Activated CD4-positive, alpha-beta T cell treated with anti-CD3 and anti-CD28 coated beads for 24 hours (primary cell): ENCODE measurements at regions not wholly inside any gene's neighbourhood (a gene's known extent, or its start where the extent isn't known, plus 50 kb on each side); places are given as distances from the start of the nearest gene placed in this dataset.

Experiments
- DNase-seq, 2 donors: peaks; one replicate each; pipeline ENCODE4 v3.0.0-alpha.2; 2020; ENCODE audit warnings: low read depth in 2 of 2

- no peak for DNase-seq
Measured at GRCh38 chr3:36192901-36193300, 187.4 kb upstream of the STAC start.

GRCh38 chr3:36193448-36193847 is 186.9 kb upstream of the STAC start:
- DNase-seq: no peak

- no peak for DNase-seq
Measured at GRCh38 chr3:36196058-36196457, 184.2 kb upstream of the STAC start.

- no peak for DNase-seq
Measured at GRCh38 chr3:36197151-36197550, 183.2 kb upstream of the STAC start.

- no peak for DNase-seq
Measured at GRCh38 chr3:36201546-36201945, 178.8 kb upstream of the STAC start.

- no peak for DNase-seq
Measured at GRCh38 chr3:36206956-36207580, 173.2 kb upstream of the STAC start.

- DNase-seq: no peak
Measured at GRCh38 chr3:36210840-36211651, 169.3 kb upstream of the STAC start.

- no peak for DNase-seq
Measured at GRCh38 chr3:36211652-36211999, 168.7 kb upstream of the STAC start.

GRCh38 chr3:36212251-36212650 is 168.1 kb upstream of the STAC start:
- no peak for DNase-seq

- DNase-seq: no peak
Measured at GRCh38 chr3:36214460-36214859, 165.8 kb upstream of the STAC start.

- no peak for DNase-seq
Measured at GRCh38 chr3:36215241-36215640, 165.1 kb upstream of the STAC start.

GRCh38 chr3:36219398-36219797 is 160.9 kb upstream of the STAC start:
- no peak for DNase-seq

GRCh38 chr3:36220173-36220572 is 160.1 kb upstream of the STAC start:
- DNase-seq: no peak

GRCh38 chr3:36221975-36222374 is 158.3 kb upstream of the STAC start:
- DNase-seq: no peak

GRCh38 chr3:36227980-36228379 is 152.3 kb upstream of the STAC start:
- DNase-seq: no peak

GRCh38 chr3:36229496-36229895 is 150.8 kb upstream of the STAC start:
- no peak for DNase-seq

GRCh38 chr3:36232797-36233489 is 147.4 kb upstream of the STAC start:
- DNase-seq: no peak

- no peak for DNase-seq
Measured at GRCh38 chr3:36244728-36245127, 135.6 kb upstream of the STAC start.

GRCh38 chr3:36248374-36248773 is 131.9 kb upstream of the STAC start:
- no peak for DNase-seq

- no peak for DNase-seq
Measured at GRCh38 chr3:36250191-36250590, 130.1 kb upstream of the STAC start.

- DNase-seq: no peak
Measured at GRCh38 chr3:36257158-36257852, 123.0 kb upstream of the STAC start.

GRCh38 chr3:36258421-36258820 is 121.9 kb upstream of the STAC start:
- no peak for DNase-seq
